ENCODE measurements at regions not wholly inside any gene's neighbourhood (a gene's known extent, or its start where the extent isn't known, plus 50 kb on each side); places are given as distances from the start of the nearest gene placed in this dataset.

- TF ChIP-seq HNF4G (IDR thresholded peaks at IDR 0.05; ENCODE audit: borderline replicate concordance, low read depth, low read length) (no peak), HNF4G (CRISPR knock-in tag; IDR thresholded peaks at IDR 0.05; ENCODE audit: borderline replicate concordance, low read depth) (no peak), AFF4 (CRISPR knock-in tag; IDR thresholded peaks at IDR 0.05) (no peak), SNRNP70 (IDR thresholded peaks at IDR 0.05; ENCODE audit: low read depth, low read length) (no peak), ZNF121 (CRISPR knock-in tag; IDR thresholded peaks at IDR 0.05) (peak; percentile 59; the same call in 1 of the 2 replicates), MTA1 (CRISPR knock-in tag; IDR thresholded peaks at IDR 0.05; ENCODE audit: borderline replicate concordance) (no peak; the same call in 1 of the 2 replicates), KDM3A (CRISPR knock-in tag; IDR thresholded peaks at IDR 0.05; ENCODE audit: low read depth) (no peak), ZSCAN29 (CRISPR knock-in tag; conservative IDR thresholded peaks at IDR 0.05) (no peak), DPF2 (CRISPR knock-in tag; IDR thresholded peaks at IDR 0.05; ENCODE audit: borderline replicate concordance, low read depth) (peak; percentile 49; the same call in 1 of the 2 replicates), BCL6 (CRISPR knock-in tag; IDR thresholded peaks at IDR 0.05) (peak; percentile 22; the same call in 1 of the 2 replicates), HOXA9 (CRISPR knock-in tag; IDR thresholded peaks at IDR 0.05; ENCODE audit: borderline replicate concordance) (no peak), ATM (IDR thresholded peaks at IDR 0.05; ENCODE audit: borderline replicate concordance) (no peak), SRF (IDR thresholded peaks at IDR 0.05; ENCODE audit: low read depth, low read length) (no peak), GTF3A (CRISPR knock-in tag; conservative IDR thresholded peaks at IDR 0.05) (no peak), MEIS2 (CRISPR knock-in tag; IDR thresholded peaks at IDR 0.05) (peak; percentile 25; the same call in 1 of the 2 replicates), SMAD1 (CRISPR knock-in tag; IDR thresholded peaks at IDR 0.05; ENCODE audit: borderline replicate concordance, low read depth) (no peak), HMG20B (CRISPR knock-in tag; conservative IDR thresholded peaks at IDR 0.05) (no peak; the same call in 1 of the 2 replicates), TAF15 (IDR thresholded peaks at IDR 0.05; ENCODE audit: low read depth, low read length, poor library complexity, severe bottlenecking) (no peak), ZNF205 (CRISPR knock-in tag; IDR thresholded peaks at IDR 0.05) (0 out of 2 replicates have a peak, but pooled peaks have one; percentile 14), TFE3 (CRISPR knock-in tag; IDR thresholded peaks at IDR 0.05) (no peak), ZC3H4 (CRISPR knock-in tag; IDR thresholded peaks at IDR 0.05; ENCODE audit: borderline replicate concordance) (no peak), ZNF687 (CRISPR knock-in tag; IDR thresholded peaks at IDR 0.05) (peak; percentile 64; the same call in 1 of the 2 replicates)
Measured at GRCh38 chr1:228938537-228938901, 203.2 kb downstream of the RHOU start (continued).

All from HepG2 (cell line).